GM12878 (cell line): ENCODE measurements at regions not wholly inside any gene's neighbourhood (a gene's known extent, or its start where the extent isn't known, plus 50 kb on each side); places are given as distances from the start of the nearest gene placed in this dataset.

Source experiments
- ATAC-seq: fragments of 200-7000 bp; cut with Tn5 transposase; 3 replicates; pipeline ENCODE4 v1.9.1; 2020; ENCODE audit warnings: mild to moderate bottlenecking, moderate library complexity
- BruUV-seq: library from RNA; stranded (reverse); fragments of 400-500 nt; replicated peaks from 2 replicates; lab custom pipeline; 2021; lab: Mats Ljungman, UMichigan
- CTCF ChIA-PET: fragments of 300-600 bp; sonication (Branson Sonifier 250); formaldehyde crosslinking; extraction: SDS; loops from one replicate; lab custom pipeline; 2021; ENCODE audit warnings: inconsistent platforms; lab: Yijun Ruan, JAX
- POLR2A ChIA-PET: fragments of 350-600 bp; formaldehyde crosslinking; extraction: SDS; loops from one replicate; lab custom pipeline; 2021; ENCODE audit warnings: inconsistent platforms; lab: Charles Lee
- RAD21 ChIA-PET: fragments of 300-600 bp; sonication (Branson Sonifier 250); formaldehyde crosslinking; loops from one replicate; lab custom pipeline; 2023; ENCODE audit warnings: antibody characterized with exemption; ENCODE audit not compliant: unreplicated experiment; lab: Charles Lee
- SMC1A ChIA-PET: fragments of 300-600 bp; sonication (Branson Sonifier 250); formaldehyde crosslinking; loops from one replicate; lab custom pipeline; 2023; ENCODE audit not compliant: unreplicated experiment, uncharacterized antibody; lab: Charles Lee
- DNase-seq: peaks from one replicate; pipeline ENCODE4 v3.0.0-alpha.2; 2011; ENCODE audit warnings: low read depth, low spot score
- FAIRE-seq: peaks from 3 replicates; lab custom pipeline; 2011; peaks lifted over from hg19 to GRCh38; lab: Jason Lieb, UNC
- H2AFZ ChIP-seq: 2 replicates; pipeline ENCODE4 v1.6.0; 2011; ENCODE audit warnings: low read depth, low read length, control low read depth; ENCODE audit not compliant: control insufficient read depth
- H3K27ac ChIP-seq: 2 replicates; pipeline ENCODE4 v1.5.1; 2011; ENCODE audit warnings: control low read depth; ENCODE audit not compliant: control insufficient read depth, insufficient read depth
- H3K27me3 ChIP-seq, 2 experiments: replicated peaks in 1 of 2; 2 replicates each; pipeline versions ENCODE4 v1.6.0 to v1.6.1; 2011; ENCODE audit warnings: low read length in 1 of 2; ENCODE audit not compliant: control insufficient read depth in 2 of 2, insufficient read depth in 2 of 2
- H3K36me3 ChIP-seq, 2 experiments: 2 replicates each; pipeline ENCODE4 v1.5.1; 2011; ENCODE audit warnings: low read length in 1 of 2; ENCODE audit not compliant: control insufficient read depth in 2 of 2, insufficient read depth in 2 of 2
- H3K4me1 ChIP-seq: 2 replicates; pipeline ENCODE4 v1.6.1; 2011; ENCODE audit warnings: mild to moderate bottlenecking, low read length, moderate library complexity, mixed read lengths; ENCODE audit not compliant: control insufficient read depth, insufficient read depth
- H3K4me2 ChIP-seq: 2 replicates; pipeline ENCODE4 v1.6.0; 2011; ENCODE audit warnings: control low read depth; ENCODE audit not compliant: control insufficient read depth, insufficient read depth
- H3K4me3 ChIP-seq: fragments of 200-600 bp; sonication (generic); 2 replicates; pipeline ENCODE4 v1.5.1; 2016
- H3K79me2 ChIP-seq: 2 replicates; pipeline ENCODE4 v1.6.0; 2011; ENCODE audit warnings: low read length; ENCODE audit not compliant: control insufficient read depth, insufficient read depth
- H3K9ac ChIP-seq: 2 replicates; pipeline ENCODE4 v1.8.0; 2011; ENCODE audit warnings: low read length, control low read depth, mixed read lengths; ENCODE audit not compliant: control insufficient read depth, insufficient read depth
- H3K9me3 ChIP-seq: replicated peaks from 3 replicates; pipeline ENCODE4 v1.5.1; 2011; ENCODE audit warnings: mild to moderate bottlenecking, low read length; ENCODE audit not compliant: control insufficient read depth, insufficient read depth
- H4K20me1 ChIP-seq: 2 replicates; pipeline ENCODE4 v1.6.0; 2011; ENCODE audit not compliant: control insufficient read depth, insufficient read depth
- BMI1 ChIP-seq: fragments of 450-650 bp; IDR thresholded peaks from 2 replicates; pipeline ENCODE4 v1.6.1; 2016; ENCODE audit warnings: mild to moderate bottlenecking, moderate library complexity, borderline replicate concordance
- CBFB ChIP-seq: IDR thresholded peaks from 2 replicates; pipeline ENCODE4 v1.6.1; 2016; ENCODE audit warnings: antibody characterized with exemption, low read depth
- CREM ChIP-seq: IDR thresholded peaks from 2 replicates; pipeline ENCODE4 v1.6.1; 2014; ENCODE audit warnings: antibody characterized with exemption, low read depth
- DPF2 ChIP-seq: fragments of 450-650 bp; IDR thresholded peaks from 2 replicates; pipeline ENCODE4 v1.6.1; 2017; ENCODE audit warnings: mild to moderate bottlenecking
- EED ChIP-seq: sonication (generic); IDR thresholded peaks from 2 replicates; pipeline ENCODE4 v1.6.1; 2016; ENCODE audit warnings: antibody characterized with exemption, low read depth
- HCFC1 ChIP-seq: fragments of 150-350 bp; IDR thresholded peaks from 2 replicates; pipeline ENCODE4 v1.6.1; 2014; ENCODE audit warnings: low read length
- HDAC2 ChIP-seq: fragments of 200-600 bp; sonication (generic); IDR thresholded peaks from 2 replicates; pipeline ENCODE4 v1.6.1; 2017
- JUND ChIP-seq: IDR thresholded peaks from 2 replicates; pipeline ENCODE4 v1.6.1; 2012; ENCODE audit warnings: low read depth, mild to moderate bottlenecking, low read length, improper control_type of control experiment, moderate library complexity
- NRF1 ChIP-seq: conservative IDR thresholded peaks from 2 replicates; pipeline ENCODE4 v1.6.1; 2011; ENCODE audit warnings: mild to moderate bottlenecking, low read depth, low read length, improper control_type of control experiment
- POLR2AphosphoS2 ChIP-seq: IDR thresholded peaks from 2 replicates; pipeline ENCODE4 v1.6.1; 2011; ENCODE audit warnings: low read depth, mild to moderate bottlenecking, low read length, improper control_type of control experiment, moderate library complexity
- RELA ChIP-seq: fragments of 450-650 bp; IDR thresholded peaks from 2 replicates; pipeline ENCODE4 v1.8.0; 2014; ENCODE audit warnings: borderline replicate concordance; ENCODE audit not compliant: partially characterized antibody
- TAF1 ChIP-seq: IDR thresholded peaks from 2 replicates; pipeline ENCODE4 v1.6.1; 2011; ENCODE audit warnings: mild to moderate bottlenecking, low read depth, low read length, borderline replicate concordance
- WGBS: methylation state at CpG from one replicate; pipeline ENCODE4 v1.1.6; 2016; ENCODE audit warnings: low lambda C conversion rate; ENCODE audit not compliant: insufficient replicate concordance, insufficient coverage; ENCODE audit errors: missing lambda C conversion rate; 5-methylcytosine and 5-hydroxymethylcytosine counted together
- in situ Hi-C: fragments of 300-500 bp; cut with MboI; formaldehyde crosslinking; loops from 9 replicates; pipeline ENCODE4 v1.14.3; 2018; ENCODE audit warnings: mixed read lengths
- intact Hi-C: fragments of 100-400 bp; cut with micrococcal nuclease; formaldehyde crosslinking; loops from one replicate; pipeline ENCODE4 v1.14.2; 2022; ENCODE audit not compliant: unreplicated experiment
- TF ChIP-seq, protein P1 (sequence below): IDR thresholded peaks from 2 replicates; pipeline ENCODE4 v1.6.1; 2011; ENCODE audit warnings: borderline replicate concordance, low read depth, mild to moderate bottlenecking, moderate library complexity, low read length; ENCODE audit not compliant: insufficient read depth, poor library complexity, severe bottlenecking
- TF ChIP-seq, protein P2 (sequence below): fragments of 150-350 bp; IDR thresholded peaks from 2 replicates; pipeline ENCODE4 v1.6.1; 2014; ENCODE audit warnings: mild to moderate bottlenecking, low read depth, low read length
- TF ChIP-seq, protein P3 (sequence below): fragments of 450-650 bp; IDR thresholded peaks from 2 replicates; pipeline ENCODE4 v1.6.1; 2014; ENCODE audit warnings: mild to moderate bottlenecking
- TF ChIP-seq, protein P4 (sequence below): fragments of 450-650 bp; IDR thresholded peaks from 2 replicates; pipeline ENCODE4 v1.6.1; 2017; ENCODE audit warnings: antibody characterized with exemption, mild to moderate bottlenecking, moderate library complexity

DNA sequence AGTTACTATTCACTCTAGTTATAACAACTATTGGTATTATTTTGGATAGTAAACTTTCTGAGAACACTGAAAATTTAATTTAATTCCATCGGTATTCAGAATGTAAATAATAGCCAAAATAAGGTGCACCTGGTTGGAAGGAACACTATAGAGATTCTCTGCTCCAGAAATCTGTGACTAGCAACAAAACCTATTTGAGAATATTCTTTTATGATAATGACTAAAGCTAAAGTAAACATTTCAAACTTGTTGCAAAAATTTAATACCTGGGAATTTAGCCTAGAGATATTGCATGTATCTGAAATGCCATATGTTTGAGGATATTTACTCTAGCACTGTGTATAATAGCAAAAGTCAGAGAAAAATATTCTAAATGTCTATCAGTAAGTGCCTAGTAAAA, 144.1 kb downstream of the PLK2 start:
- H4K20me1 ChIP-seq, result no peaks in the 10 kb centered on the region
- 67% methylated on average over 1 of the region's 1 CpG for WGBS
- no peaks in the 10 kb centered on the region for H3K27me3 ChIP-seq
- TF ChIP-seq POLR2AphosphoS2, result no peak
- TF ChIP-seq, protein P1, sequence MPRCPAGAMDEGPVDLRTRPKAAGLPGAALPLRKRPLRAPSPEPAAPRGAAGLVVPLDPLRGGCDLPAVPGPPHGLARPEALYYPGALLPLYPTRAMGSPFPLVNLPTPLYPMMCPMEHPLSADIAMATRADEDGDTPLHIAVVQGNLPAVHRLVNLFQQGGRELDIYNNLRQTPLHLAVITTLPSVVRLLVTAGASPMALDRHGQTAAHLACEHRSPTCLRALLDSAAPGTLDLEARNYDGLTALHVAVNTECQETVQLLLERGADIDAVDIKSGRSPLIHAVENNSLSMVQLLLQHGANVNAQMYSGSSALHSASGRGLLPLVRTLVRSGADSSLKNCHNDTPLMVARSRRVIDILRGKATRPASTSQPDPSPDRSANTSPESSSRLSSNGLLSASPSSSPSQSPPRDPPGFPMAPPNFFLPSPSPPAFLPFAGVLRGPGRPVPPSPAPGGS, result no peak
- TF ChIP-seq HCFC1, result no peak
- TF ChIP-seq TAF1, result no peak
- TF ChIP-seq BMI1, result no peak
- TF ChIP-seq, protein P2, sequence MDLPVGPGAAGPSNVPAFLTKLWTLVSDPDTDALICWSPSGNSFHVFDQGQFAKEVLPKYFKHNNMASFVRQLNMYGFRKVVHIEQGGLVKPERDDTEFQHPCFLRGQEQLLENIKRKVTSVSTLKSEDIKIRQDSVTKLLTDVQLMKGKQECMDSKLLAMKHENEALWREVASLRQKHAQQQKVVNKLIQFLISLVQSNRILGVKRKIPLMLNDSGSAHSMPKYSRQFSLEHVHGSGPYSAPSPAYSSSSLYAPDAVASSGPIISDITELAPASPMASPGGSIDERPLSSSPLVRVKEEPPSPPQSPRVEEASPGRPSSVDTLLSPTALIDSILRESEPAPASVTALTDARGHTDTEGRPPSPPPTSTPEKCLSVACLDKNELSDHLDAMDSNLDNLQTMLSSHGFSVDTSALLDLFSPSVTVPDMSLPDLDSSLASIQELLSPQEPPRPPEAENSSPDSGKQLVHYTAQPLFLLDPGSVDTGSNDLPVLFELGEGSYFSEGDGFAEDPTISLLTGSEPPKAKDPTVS, result no peak
- no peak for TF ChIP-seq NRF1
- TF ChIP-seq, protein P3, sequence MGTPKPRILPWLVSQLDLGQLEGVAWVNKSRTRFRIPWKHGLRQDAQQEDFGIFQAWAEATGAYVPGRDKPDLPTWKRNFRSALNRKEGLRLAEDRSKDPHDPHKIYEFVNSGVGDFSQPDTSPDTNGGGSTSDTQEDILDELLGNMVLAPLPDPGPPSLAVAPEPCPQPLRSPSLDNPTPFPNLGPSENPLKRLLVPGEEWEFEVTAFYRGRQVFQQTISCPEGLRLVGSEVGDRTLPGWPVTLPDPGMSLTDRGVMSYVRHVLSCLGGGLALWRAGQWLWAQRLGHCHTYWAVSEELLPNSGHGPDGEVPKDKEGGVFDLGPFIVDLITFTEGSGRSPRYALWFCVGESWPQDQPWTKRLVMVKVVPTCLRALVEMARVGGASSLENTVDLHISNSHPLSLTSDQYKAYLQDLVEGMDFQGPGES, result no peak
- TF ChIP-seq RELA, result no peak
- no peak for TF ChIP-seq CBFB
- TF ChIP-seq CREM, result no peak
- TF ChIP-seq, protein P4, sequence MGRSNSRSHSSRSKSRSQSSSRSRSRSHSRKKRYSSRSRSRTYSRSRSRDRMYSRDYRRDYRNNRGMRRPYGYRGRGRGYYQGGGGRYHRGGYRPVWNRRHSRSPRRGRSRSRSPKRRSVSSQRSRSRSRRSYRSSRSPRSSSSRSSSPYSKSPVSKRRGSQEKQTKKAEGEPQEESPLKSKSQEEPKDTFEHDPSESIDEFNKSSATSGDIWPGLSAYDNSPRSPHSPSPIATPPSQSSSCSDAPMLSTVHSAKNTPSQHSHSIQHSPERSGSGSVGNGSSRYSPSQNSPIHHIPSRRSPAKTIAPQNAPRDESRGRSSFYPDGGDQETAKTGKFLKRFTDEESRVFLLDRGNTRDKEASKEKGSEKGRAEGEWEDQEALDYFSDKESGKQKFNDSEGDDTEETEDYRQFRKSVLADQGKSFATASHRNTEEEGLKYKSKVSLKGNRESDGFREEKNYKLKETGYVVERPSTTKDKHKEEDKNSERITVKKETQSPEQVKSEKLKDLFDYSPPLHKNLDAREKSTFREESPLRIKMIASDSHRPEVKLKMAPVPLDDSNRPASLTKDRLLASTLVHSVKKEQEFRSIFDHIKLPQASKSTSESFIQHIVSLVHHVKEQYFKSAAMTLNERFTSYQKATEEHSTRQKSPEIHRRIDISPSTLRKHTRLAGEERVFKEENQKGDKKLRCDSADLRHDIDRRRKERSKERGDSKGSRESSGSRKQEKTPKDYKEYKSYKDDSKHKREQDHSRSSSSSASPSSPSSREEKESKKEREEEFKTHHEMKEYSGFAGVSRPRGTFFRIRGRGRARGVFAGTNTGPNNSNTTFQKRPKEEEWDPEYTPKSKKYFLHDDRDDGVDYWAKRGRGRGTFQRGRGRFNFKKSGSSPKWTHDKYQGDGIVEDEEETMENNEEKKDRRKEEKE, result no peak
- TF ChIP-seq HDAC2, result no peak
- TF ChIP-seq DPF2, result no peak
- no peak for TF ChIP-seq JUND
- TF ChIP-seq EED, result no peak
- H3K27ac ChIP-seq, result no peak overlapping the region
- DNase-seq, result no peak
- no peak for ATAC-seq
- ChIA-PET CTCF (no interaction called here), RAD21 (no interaction called here), SMC1A (no interaction called here), POLR2A (no interaction called here)
- no peaks in the 10 kb centered on the region for H3K36me3 ChIP-seq
- intact Hi-C loops (no loop called here), in situ Hi-C loops (no loop called here)
- no peak overlapping the region for H2AFZ ChIP-seq
- H3K4me1 ChIP-seq, result no peaks in the 10 kb centered on the region
- no peak for FAIRE-seq
- no peaks in the 10 kb centered on the region for H3K9me3 ChIP-seq
- H3K79me2 ChIP-seq, result no peaks in the 10 kb centered on the region
- H3K4me2 ChIP-seq, result no peak overlapping the region
- BruUV-seq, result no TSS peak
- no peak overlapping the region for H3K4me3 ChIP-seq
- no peak overlapping the region for H3K9ac ChIP-seq
